ENCODE measurements at regions not wholly inside any gene's neighbourhood (a gene's known extent, or its start where the extent isn't known, plus 50 kb on each side); places are given as distances from the start of the nearest gene placed in this dataset.

- no peak for TF ChIP-seq CTCF (IDR thresholded peaks at IDR 0.05; ENCODE audit: insufficient read depth, low read length, poor library complexity, severe bottlenecking)
- TF ChIP-seq EZH2phosphoT487 (conservative IDR thresholded peaks at IDR 0.05; ENCODE audit: low read length) = no peak
These were observed 85.1 kb downstream of the NKX6-1 start for GRCh38 chr4:84413976-84414375.

Data from SU-DHL-6 (cell line).